GM10266 (cell line): ENCODE measurements at regions not wholly inside any gene's neighbourhood (a gene's known extent, or its start where the extent isn't known, plus 50 kb on each side); places are given as distances from the start of the nearest gene placed in this dataset.

Experiments used
- DNase-seq: peaks from one replicate; pipeline ENCODE4 v3.0.0; 2012; ENCODE audit errors: extremely low spot score
- TF ChIP-seq, protein P1 (sequence below): IDR thresholded peaks from 2 replicates; pipeline ENCODE4 v1.5.1; 2012; ENCODE audit warnings: mild to moderate bottlenecking, low read depth; ENCODE audit not compliant: control insufficient read depth, insufficient read depth; ENCODE audit errors: missing control alignments

DNA sequence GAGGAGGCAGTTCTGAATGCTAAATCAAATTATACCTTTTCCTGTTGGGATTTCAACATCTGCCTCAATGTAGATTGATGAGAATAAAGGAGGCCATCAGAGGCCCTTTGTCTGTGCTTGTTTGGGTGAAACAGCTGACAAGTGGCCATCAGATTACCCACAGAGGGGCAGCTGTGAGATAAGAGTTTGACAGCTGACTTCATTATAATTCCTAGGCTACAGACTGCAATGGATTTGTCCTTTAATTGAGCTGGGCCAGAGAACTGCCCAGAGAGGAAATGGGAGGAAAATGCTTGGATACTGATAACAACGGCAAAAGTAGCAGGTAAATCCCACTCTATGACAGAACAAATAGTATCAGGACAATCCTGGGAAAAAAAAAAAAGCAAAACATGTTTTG, 649.4 kb downstream of the HDGFL1 start:
- TF ChIP-seq, protein P1, sequence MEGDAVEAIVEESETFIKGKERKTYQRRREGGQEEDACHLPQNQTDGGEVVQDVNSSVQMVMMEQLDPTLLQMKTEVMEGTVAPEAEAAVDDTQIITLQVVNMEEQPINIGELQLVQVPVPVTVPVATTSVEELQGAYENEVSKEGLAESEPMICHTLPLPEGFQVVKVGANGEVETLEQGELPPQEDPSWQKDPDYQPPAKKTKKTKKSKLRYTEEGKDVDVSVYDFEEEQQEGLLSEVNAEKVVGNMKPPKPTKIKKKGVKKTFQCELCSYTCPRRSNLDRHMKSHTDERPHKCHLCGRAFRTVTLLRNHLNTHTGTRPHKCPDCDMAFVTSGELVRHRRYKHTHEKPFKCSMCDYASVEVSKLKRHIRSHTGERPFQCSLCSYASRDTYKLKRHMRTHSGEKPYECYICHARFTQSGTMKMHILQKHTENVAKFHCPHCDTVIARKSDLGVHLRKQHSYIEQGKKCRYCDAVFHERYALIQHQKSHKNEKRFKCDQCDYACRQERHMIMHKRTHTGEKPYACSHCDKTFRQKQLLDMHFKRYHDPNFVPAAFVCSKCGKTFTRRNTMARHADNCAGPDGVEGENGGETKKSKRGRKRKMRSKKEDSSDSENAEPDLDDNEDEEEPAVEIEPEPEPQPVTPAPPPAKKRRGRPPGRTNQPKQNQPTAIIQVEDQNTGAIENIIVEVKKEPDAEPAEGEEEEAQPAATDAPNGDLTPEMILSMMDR = no peak
- DNase-seq = no peak

DNA sequence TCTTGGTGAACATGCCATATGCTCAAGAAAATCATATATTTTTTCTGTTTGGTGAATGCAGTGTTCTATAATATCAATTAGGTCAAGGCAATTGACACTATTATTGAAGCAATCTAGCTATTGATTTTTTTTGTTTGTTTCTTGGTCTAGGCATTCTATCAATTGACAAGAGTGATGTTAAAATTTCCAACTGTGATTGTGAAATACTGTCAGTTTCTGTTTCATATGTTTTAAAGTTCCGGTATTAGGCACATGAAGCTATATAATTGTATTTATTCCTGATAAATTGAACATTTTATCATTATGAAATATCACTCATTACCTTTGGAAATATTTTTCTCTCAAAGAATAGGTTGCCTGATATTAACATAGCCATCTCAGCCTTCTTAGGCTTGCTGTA, 653.4 kb downstream of the HDGFL1 start:
- no peak for DNase-seq

DNA sequence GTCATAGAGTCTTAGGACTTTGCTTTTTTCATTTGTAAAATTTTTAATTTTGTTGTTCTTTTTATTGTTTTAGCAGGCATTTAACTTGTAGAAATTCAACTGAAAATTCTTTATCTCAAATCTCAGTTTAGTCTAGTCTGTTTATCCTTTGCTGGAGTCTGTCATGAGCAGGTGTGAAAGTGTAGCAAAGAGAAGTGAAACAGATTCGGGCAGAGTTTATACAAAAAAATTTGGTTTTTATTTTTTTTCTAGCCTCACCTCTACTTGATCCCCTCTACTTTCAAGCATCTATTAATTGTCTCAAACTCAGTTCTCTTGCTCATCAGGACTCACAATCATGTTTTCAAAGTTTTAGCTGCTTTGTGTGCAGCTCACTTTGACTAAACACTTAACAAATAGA, 655.2 kb downstream of the HDGFL1 start:
- DNase-seq = no peak
- TF ChIP-seq, protein P1 = no peak

More for the DNA sequence above, 653.4 kb downstream of the HDGFL1 start:
- TF ChIP-seq, protein P1 = no peak

DNA sequence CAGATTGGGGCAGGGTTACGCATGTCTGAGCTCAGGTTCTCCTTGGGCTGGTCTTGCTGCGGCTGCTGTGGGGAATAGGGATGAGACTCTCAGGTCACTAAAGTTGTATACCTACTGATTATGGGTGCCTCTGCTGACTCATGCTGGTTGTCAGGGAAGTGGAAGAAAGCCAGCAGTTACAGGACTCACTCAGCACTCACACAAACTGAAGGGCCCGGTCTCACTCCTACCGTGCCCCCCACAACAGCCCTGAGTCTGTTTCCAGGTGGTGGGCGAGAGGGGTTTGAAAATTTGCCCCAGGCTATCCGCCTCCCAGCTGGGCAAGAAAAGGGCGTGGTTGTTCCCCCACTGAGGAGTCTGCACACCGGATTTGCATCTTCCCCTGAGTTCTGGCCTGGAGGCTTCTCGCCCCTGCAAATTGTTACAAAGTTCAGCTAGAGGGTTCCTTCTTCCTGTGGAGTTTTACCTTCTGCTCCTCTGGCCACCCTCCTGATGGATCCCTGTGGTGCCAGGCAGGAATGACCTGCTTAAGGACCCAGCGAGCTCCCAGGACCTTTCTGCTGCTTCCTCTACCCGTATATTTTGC, 659.2 kb downstream of the HDGFL1 start:
- TF ChIP-seq, protein P1 = no peak
- no peak for DNase-seq

DNA sequence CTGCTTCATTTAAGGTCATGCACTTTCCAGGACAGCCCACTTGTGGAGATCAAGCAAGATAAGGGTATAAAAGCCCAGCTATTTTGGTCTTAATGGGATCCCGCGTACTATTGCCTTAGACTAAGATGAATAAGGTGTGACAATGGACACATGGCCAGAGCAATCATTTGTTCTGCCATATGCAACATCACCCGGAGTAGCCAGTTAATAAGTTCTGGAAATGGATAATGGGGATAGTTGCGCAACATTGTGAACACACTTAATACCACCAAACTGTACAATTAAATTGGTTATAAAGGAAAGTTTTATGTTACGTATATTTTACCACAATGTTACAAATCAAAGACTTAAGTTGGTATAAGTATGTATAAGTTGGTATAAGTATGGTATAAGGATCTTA, 674.5 kb downstream of the HDGFL1 start:
- TF ChIP-seq, protein P1 = no peak
- no peak for DNase-seq

DNA sequence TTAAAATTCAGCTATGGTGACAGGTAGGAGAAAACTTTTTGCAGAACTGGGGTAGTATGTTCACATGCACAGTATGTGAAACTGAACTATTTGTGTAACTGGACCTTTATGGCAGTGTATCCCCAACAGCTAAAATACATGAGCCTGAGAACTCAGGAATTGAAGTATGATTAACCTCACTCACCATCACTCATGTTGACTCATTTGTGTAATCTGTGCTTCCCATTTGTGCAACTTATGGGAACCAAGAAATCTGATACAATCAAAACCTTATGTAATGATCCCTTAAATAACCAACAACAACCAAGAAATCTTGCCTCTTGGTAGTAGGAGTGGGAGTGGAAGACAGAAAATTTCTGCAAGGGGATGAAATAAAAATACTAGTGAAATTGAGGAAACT, 674.9 kb downstream of the HDGFL1 start:
- TF ChIP-seq, protein P1 = no peak
- DNase-seq = no peak

DNA sequence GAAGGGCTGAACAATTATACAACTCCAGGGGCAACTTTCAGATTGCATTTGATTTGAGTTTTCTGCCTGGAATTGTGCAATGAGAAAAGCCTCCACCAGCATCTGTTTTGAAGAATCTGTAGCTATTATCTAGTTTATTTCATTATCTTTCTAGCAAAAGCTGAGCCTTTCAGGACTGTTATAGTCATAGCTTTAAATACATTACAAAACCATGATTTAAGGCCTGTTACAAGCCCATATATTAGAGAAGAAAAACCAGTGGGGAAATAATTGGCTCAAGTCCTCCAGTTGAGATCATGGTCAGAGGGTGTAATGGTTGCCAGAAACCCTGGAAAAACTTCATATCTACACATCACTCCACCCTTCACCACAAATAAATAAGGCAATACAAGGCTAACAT, 676.2 kb downstream of the HDGFL1 start:
- DNase-seq = no peak
- TF ChIP-seq, protein P1 = no peak
